Left lung (tissue), 4 donors: ENCODE measurements at regions not wholly inside any gene's neighbourhood (a gene's known extent, or its start where the extent isn't known, plus 50 kb on each side); places are given as distances from the start of the nearest gene placed in this dataset.

Experiments
- ATAC-seq: fragments of 200-7000 bp; cut with Tn5 transposase; one replicate; pipeline ENCODE4 v1.9.1; 2020; ENCODE audit warnings: moderate library complexity
- DNase-seq, 4 donors: peaks; one replicate each; pipeline ENCODE4 v3.0.0-alpha.2; 2013 to 2020
- H3K27ac ChIP-seq, 2 donors: fragments of 200-600 bp; sonication (generic) in 1 of 2; one replicate each; pipeline versions ENCODE4 v1.5.0 to v1.8.0; 2020 to 2021
- H3K27me3 ChIP-seq, 2 donors: fragments of 200-600 bp; sonication (generic) in 1 of 2; one replicate each; pipeline versions ENCODE4 v1.5.0 to v1.8.0; 2020 to 2021
- H3K36me3 ChIP-seq, 2 donors: fragments of 200-600 bp; sonication (generic) in 1 of 2; one replicate each; pipeline versions ENCODE4 v1.5.0 to v1.8.0; 2020 to 2021
- H3K4me1 ChIP-seq, 2 donors: fragments of 200-600 bp; one replicate each; pipeline ENCODE4 v1.8.0; 2021
- H3K4me3 ChIP-seq, 2 donors: fragments of 200-600 bp; sonication (generic) in 1 of 2; one replicate each; pipeline versions ENCODE4 v1.5.0 to v1.8.0; 2020 to 2021; ENCODE audit warnings: mild to moderate bottlenecking in 1 of 2
- H3K9me3 ChIP-seq, 2 donors: fragments of 200-600 bp; sonication (generic) in 1 of 2; one replicate each; pipeline versions ENCODE4 v1.5.0 to v1.8.0; 2020 to 2021
- CTCF ChIP-seq, 2 donors: fragments of 200-600 bp; sonication (generic) in 1 of 2; IDR thresholded peaks; one replicate each; pipeline versions ENCODE4 v1.5.0 to v1.8.0; 2021; ENCODE audit warnings: antibody characterized with exemption in 2 of 2
- intact Hi-C, 2 donors: fragments of 100-400 bp; cut with DNase I; formaldehyde crosslinking; loops; one replicate each; pipeline versions ENCODE4 v1.11.2 to v1.14.2; 2022
- donor health status: DM: no; HTN: yes; CAD: no.
- donor health status: DM: no; HTN: no; CAD: no.

GRCh38 chr22:25437414-25438160 lies 126.9 kb upstream of the GRK3 start:
- H3K9me3 ChIP-seq, result no peaks in the 10 kb centered on the region
- no peaks in the 10 kb centered on the region for H3K27me3 ChIP-seq
- H3K4me3 ChIP-seq, result no peak overlapping the region
- intact Hi-C loops, result no loop called here
- no peaks in the 10 kb centered on the region for H3K36me3 ChIP-seq
- ATAC-seq, result no peak
- no peak overlapping the region for H3K27ac ChIP-seq
- no peak for TF ChIP-seq CTCF (IDR thresholded peaks at IDR 0.05)
- no peak for DNase-seq
- H3K4me1 ChIP-seq, result peaks cover 0 to 5% of the 10 kb centered on the region in 2 donors

GRCh38 chr22:25447067-25447685 lies 117.3 kb upstream of the GRK3 start:
- ATAC-seq, result no peak
- peaks cover 0 to 6% of the 10 kb centered on the region in 2 donors for H3K36me3 ChIP-seq
- intact Hi-C loops, result no loop called here

GRCh38 chr22:25447686-25448434 lies 116.6 kb upstream of the GRK3 start:
- peak overlapping the region; percentile 54 to 76 for H3K27ac ChIP-seq
- TF ChIP-seq CTCF (IDR thresholded peaks at IDR 0.05), result peak; percentile 76 to 98
- H3K36me3 ChIP-seq, result peaks cover 0 to 6% of the 10 kb centered on the region in 2 donors
- peak; percentile 83 to 99 (median 90) for DNase-seq
- peak overlapping the region; percentile 54 to 64 for H3K4me3 ChIP-seq
- peaks cover 7 to 46% of the 10 kb centered on the region in 2 donors for H3K4me1 ChIP-seq
- H3K9me3 ChIP-seq, result no peaks in the 10 kb centered on the region
- intact Hi-C loops, result no loop called here
- ATAC-seq, result peak; percentile 99
- no peaks in the 10 kb centered on the region for H3K27me3 ChIP-seq

More at GRCh38 chr22:25447067-25447685, 117.3 kb upstream of the GRK3 start:
- Histone ChIP-seq H3K4me3 (no peak overlapping the region), H3K9me3 (no peaks in the 10 kb centered on the region), H3K4me1 (peaks cover 7 to 39% of the 10 kb centered on the region in 2 donors), H3K27ac (no peak overlapping the region), H3K27me3 (no peaks in the 10 kb centered on the region)
- TF ChIP-seq CTCF (IDR thresholded peaks at IDR 0.05), result no peak
- no peak for DNase-seq

- peaks cover 0 to 11% of the 10 kb centered on the region in 2 donors for H3K36me3 ChIP-seq
- ATAC-seq, result peak; percentile 45
- TF ChIP-seq CTCF (IDR thresholded peaks at IDR 0.05), result no peak
- H3K4me3 ChIP-seq, result peak overlapping the region; percentile 54 to 64
- no peaks in the 10 kb centered on the region for H3K27me3 ChIP-seq
- no peaks in the 10 kb centered on the region for H3K9me3 ChIP-seq
- peak overlapping the region; percentile 54 to 76 for H3K27ac ChIP-seq
- H3K4me1 ChIP-seq, result peaks cover 7 to 46% of the 10 kb centered on the region in 2 donors
- intact Hi-C loops, result no loop called here
- DNase-seq, result peak in 2 of 4 donors; percentile 12 to 42
Measured at GRCh38 chr22:25448435-25449051, 115.9 kb upstream of the GRK3 start.
